ENCODE measurements at regions not wholly inside any gene's neighbourhood (a gene's known extent, or its start where the extent isn't known, plus 50 kb on each side); places are given as distances from the start of the nearest gene placed in this dataset.
"Not testable (repeated sequence)": the region's sequence is repeated elsewhere in the genome, so short reads cannot be mapped to it uniquely, and the experiment has no call there.

GRCh38 chrX:19243431-19243830 is 100.3 kb upstream of the PDHA1 start:
- DNase-seq, result no peak

DNA sequence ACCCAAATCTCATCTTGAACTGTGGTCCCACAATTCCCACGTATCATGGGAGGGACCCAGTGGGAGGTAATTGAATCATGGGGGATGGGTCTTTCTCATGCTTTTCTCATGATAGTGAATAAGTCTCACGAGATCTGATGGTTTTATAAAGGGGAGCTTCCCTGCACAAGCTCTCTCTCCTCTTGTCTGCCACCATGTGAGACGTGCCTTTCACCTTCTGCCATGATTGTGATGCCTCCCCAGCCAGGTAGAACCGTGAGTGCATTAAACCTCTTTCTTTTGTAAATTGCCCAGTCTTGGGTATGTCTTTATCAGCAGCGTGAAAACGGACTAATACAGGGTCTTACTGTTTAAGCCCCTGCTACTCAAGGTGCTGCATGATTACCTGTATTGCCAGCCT is 98.8 kb upstream of the PDHA1 start:
- DNase-seq, result not testable (repeated sequence)

DNA sequence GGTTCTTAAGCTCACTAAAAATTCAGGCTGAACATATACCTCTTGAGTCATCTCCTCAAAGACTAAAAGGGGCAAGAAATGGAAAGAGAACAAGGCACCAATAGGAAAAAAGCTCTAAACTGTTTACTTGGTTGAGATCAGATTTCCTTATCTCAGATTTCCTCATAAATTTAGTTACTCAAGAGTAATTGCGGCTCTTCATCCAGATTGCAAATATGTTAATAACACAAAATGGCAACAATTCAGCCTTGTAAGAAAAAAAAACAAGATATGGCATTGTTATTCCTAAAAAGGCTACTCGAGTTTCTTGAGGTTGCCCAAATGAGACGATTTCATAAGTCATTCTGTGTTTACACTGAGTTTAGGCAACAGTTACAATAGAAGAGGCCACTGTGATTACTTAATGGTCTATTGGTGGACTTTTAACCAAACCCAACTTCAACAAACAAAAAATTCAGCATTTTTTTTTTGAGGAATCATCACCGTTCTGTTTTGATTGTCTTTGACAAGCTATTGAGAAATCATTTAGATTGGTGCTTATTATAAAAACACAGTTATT is 97.9 kb upstream of the PDHA1 start:
- DNase-seq, result no peak

DNA sequence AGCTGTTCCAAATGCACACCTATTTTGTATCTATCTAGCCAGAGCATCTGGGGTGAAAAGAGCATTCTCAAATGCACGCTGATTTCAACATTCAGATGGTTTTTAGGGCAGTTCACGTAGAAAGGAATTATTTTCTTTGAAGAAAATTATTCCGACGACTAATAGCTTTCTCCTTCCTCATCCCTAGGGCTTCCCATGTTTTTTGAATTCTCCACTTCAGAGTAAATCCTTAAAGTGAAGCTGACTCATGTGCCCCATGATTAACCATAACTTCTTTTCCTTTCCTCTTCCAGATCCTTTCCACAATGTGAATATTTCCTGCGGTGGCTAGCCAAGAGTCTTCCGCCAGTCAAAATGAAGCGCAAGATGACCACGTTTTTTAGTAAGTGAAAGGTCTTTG is 86.7 kb upstream of the PDHA1 start:
- no peak for DNase-seq

DNA sequence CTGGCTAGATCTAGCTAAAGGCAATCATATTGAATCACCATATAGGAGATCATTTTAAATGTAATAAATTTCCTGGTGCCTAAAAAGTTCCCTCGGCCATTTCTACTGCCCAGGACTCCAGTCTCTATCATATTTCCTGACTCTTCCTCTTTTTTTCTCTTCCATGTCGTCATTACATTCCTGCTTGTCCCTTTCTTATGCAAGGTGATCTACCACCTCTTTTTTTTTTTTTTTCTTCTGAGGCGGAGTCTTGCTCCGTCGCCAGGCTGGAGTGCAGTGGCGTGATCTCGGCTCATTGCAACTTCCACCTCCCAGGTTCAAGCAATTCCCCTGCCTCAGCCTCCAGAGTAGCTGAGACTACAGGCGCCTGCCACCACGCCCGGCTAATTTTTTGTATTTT is 82.7 kb upstream of the PDHA1 start:
- not testable (repeated sequence) for DNase-seq

DNA sequence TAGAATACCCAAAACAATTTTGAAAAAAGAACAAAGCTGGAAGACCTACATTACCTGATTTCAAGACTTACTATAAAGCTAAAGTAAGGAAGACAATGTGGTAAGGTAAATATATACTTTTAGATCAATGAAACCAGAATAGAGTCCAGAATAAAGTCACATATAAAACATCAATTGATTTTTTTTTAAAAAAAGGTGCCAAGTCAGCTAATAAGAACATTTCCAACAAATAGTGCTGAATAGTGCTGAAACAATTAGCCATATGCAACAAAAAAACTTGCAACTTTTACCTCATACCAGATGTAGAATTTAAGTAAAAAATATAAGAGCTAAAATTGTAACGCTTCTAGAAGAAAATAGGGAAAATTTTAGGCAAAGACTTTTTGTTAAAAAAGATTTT is 73.0 kb upstream of the PDHA1 start:
- DNase-seq, result no peak

- DNase-seq, result no peak
Measured at GRCh38 chrX:19272452-19272851, 71.3 kb upstream of the PDHA1 start.

- DNase-seq, result no peak
Measured at GRCh38 chrX:19280636-19281035, 63.1 kb upstream of the PDHA1 start.

GRCh38 chrX:19281256-19281655 is 62.5 kb upstream of the PDHA1 start:
- no peak for DNase-seq

GRCh38 chrX:19283597-19284339 is 60.0 kb upstream of the PDHA1 start:
- no peak for DNase-seq

DNA sequence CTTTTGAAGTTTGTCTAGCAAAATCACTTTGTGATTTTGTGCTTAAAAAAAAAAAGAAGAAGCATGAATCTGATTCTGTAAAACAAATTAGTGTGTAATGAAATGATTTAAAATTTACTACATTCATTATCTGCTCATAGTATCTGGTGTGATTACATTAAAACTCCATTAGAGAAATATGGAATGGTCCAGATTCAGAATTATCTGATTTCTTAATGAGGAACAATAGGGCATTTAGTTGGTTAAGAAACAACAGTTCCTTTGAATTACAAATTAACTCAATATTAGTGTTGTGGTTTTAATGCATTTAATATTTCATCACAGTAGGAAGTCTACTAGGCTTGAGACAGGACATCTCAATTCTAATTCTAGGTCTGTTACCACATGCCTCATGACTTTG is 57.9 kb upstream of the PDHA1 start:
- no peak for DNase-seq

- DNase-seq, result no peak
Measured at GRCh38 chrX:19291086-19291485, 52.6 kb upstream of the PDHA1 start.

- DNase-seq, result no peak
Measured at GRCh38 chrX:19293606-19294325, 50.0 kb upstream of the PDHA1 start.
